GM18517 (cell line): ENCODE measurements at regions not wholly inside any gene's neighbourhood (a gene's known extent, or its start where the extent isn't known, plus 50 kb on each side); places are given as distances from the start of the nearest gene placed in this dataset.
"Not testable (repeated sequence)": the region's sequence is repeated elsewhere in the genome, so short reads cannot be mapped to it uniquely, and the experiment has no call there.

Experiments
- ATAC-seq: cut with Tn5 transposase; IDR thresholded peaks from one replicate; pipeline ENCODE4 v1.9.1; 2021; ENCODE audit warnings: mild to moderate bottlenecking, moderate library complexity; ENCODE audit not compliant: unreplicated experiment

- no peak for ATAC-seq
These were observed 69.5 kb upstream of the VGLL4 start for GRCh38 chr3:11713171-11713570.

- no peak for ATAC-seq
These were observed 68.9 kb upstream of the VGLL4 start for GRCh38 chr3:11712646-11713045.

GRCh38 chr3:11711876-11712275 lies 68.2 kb upstream of the VGLL4 start:
- ATAC-seq: no peak

DNA sequence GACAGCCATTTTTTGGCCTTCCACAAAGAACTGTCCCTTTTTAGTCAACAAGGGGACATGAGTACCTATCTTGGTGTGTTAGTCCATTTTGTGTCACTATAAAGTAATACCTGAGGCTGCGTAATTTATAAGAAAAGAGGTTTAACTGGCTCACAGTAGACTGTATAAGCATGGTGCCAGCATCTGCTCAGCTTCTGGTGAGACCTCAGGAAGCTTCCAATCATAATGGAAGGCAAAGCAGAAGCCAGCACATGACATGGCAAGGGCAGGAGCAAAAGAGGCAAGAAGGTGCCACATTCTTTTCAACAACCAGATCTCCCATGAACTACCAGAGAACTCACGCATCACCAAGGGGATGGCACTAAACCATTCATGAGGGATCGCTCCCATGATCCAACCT lies 66.1 kb upstream of the VGLL4 start:
- ATAC-seq: no peak

GRCh38 chr3:11707084-11707483 lies 63.4 kb upstream of the VGLL4 start:
- not testable (repeated sequence) for ATAC-seq

DNA sequence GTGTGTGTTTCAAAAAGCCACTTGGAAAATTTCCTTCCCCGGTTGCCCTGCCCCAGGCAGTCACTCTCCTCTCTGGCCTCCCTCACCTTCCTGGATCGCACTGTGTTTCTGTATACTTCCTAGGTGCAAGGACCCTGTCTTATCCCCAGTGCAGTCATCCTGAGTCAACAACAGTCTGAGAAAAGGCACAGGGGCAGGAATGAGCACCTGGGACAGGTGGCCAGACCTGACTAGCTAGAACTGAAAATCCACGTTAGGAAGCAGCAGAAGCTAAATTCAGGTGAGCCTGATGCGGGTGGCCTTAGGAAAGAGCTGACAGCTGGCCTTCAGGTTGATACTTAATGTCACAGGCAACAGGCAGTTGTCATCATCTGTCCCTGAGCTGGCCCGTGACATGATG lies 62.9 kb upstream of the VGLL4 start:
- ATAC-seq: no peak

- ATAC-seq: no peak
These were observed 61.3 kb upstream of the VGLL4 start for GRCh38 chr3:11705049-11705448.

DNA sequence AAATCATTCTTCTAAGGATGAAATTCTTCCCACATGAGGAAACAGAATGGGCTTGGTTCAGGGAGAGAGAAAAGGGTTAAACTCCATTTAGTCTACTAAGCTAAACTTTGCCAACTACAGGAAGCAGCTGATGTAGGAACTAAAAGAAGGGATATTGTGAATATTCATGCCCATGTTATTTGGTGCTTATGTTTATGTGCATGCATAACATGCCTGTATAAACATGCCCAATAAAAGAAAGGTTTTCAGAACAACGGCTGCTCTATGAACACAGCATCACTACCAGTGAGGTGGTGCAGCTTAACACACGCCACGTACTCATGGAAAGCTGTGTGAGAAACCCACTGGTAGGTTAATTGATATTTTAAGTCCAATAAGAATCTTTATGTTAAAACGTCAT lies 59.4 kb upstream of the VGLL4 start:
- no peak for ATAC-seq

- ATAC-seq: no peak
These were observed 55.3 kb upstream of the VGLL4 start for GRCh38 chr3:11699083-11699427.

- ATAC-seq: no peak
These were observed 54.8 kb upstream of the VGLL4 start for GRCh38 chr3:11698326-11699082.

DNA sequence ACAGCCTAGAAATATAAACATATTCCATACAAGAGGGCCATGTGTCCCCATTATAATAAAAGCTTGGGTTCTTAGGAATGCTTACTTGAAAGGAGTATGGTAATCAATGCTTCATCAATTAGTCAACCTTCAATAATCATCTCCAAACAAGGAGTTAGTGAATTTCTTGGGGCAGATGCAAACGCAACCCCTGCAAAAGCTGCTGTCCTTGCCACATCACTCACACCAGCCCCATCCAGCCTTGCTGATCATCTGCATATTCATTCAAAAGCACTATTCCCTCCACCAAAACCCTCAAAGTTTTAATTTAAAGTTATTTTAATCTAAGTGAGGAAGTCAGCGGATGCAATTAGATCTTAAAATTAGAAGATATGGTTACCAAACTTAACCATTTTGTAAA lies 54.0 kb upstream of the VGLL4 start:
- ATAC-seq: no peak

DNA sequence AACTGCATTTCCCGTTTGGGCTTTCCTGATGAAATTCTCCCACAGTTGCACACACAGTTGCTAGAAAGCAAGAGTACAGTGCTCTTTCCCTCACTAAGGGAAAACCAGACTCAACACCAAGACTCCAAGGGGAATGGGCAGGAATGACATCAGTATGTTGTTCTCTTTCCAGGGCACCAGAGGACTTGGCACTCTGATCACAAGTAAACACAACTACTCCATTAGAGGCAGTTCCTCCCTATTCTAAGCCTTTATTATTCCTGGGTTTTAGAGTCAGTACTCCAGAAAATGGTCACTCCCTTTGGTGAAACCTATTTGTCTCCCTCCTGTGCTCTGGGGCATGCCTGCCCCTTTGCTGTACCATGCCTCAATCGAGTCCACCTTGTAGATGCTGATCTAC lies 52.3 kb upstream of the VGLL4 start:
- ATAC-seq: no peak
